CD14-positive monocyte (primary cell): ENCODE measurements at regions not wholly inside any gene's neighbourhood (a gene's known extent, or its start where the extent isn't known, plus 50 kb on each side); places are given as distances from the start of the nearest gene placed in this dataset.
"Not testable (repeated sequence)": the region's sequence is repeated elsewhere in the genome, so short reads cannot be mapped to it uniquely, and the experiment has no call there.

ENCODE experiments used
- DNase-seq, 3 donors: peaks; one replicate each; pipeline ENCODE4 v3.0.0-alpha.2; 2011 to 2022
- H2AFZ ChIP-seq: 2 replicates; pipeline ENCODE4 v1.6.0; 2012; ENCODE audit warnings: mild to moderate bottlenecking, low read depth, low read length, inconsistent platforms; ENCODE audit not compliant: insufficient read depth, poor library complexity, severe bottlenecking
- H3K27ac ChIP-seq, 2 donors: 1 replicate in 1 of 2; 2 replicates in 1 of 2; pipeline ENCODE4 v1.5.1; 2012 to 2013; ENCODE audit warnings: low read length in 2 of 2, control low read depth in 1 of 2, inconsistent platforms in 1 of 2, low read depth in 1 of 2, mild to moderate bottlenecking in 1 of 2
- H3K27me3 ChIP-seq, 2 donors: one replicate each; pipeline versions ENCODE4 v1.6.0 to v1.6.1; 2011 to 2013; ENCODE audit warnings: low read length in 2 of 2; ENCODE audit not compliant: control insufficient read depth in 2 of 2, insufficient read depth in 2 of 2
- H3K36me3 ChIP-seq, 2 donors: replicated peaks in 1 of 2; 1 replicate in 1 of 2; 2 replicates in 1 of 2; pipeline versions ENCODE4 v1.5.1 to v1.6.1; 2012 to 2013; ENCODE audit warnings: low read length in 2 of 2, control low read depth in 1 of 2, inconsistent platforms in 1 of 2, mild to moderate bottlenecking in 1 of 2; ENCODE audit not compliant: insufficient read depth in 2 of 2, control insufficient read depth in 1 of 2
- H3K4me1 ChIP-seq, 2 donors: 1 replicate in 1 of 2; 2 replicates in 1 of 2; pipeline versions ENCODE4 v1.5.1 to v1.6.1; 2012 to 2013; ENCODE audit warnings: low read length in 2 of 2, control low read depth in 1 of 2, inconsistent platforms in 1 of 2, mild to moderate bottlenecking in 1 of 2, moderate library complexity in 1 of 2; ENCODE audit not compliant: insufficient read depth in 2 of 2, control insufficient read depth in 1 of 2
- H3K4me2 ChIP-seq: replicated peaks from 2 replicates; pipeline ENCODE3; 2012; ENCODE audit warnings: low read length, moderate library complexity, mild to moderate bottlenecking; ENCODE audit not compliant: poor library complexity, severe bottlenecking; ENCODE audit errors: extremely low read depth
- H3K4me3 ChIP-seq, 3 experiments: fragments of 200-600 bp in 1 of 3; sonication (generic) in 1 of 3; replicated peaks in 1 of 3; 1 replicate in 2 of 3; 2 replicates in 1 of 3; pipeline ENCODE4 v1.5.1; 2011 to 2013; ENCODE audit warnings: low read length in 3 of 3, mild to moderate bottlenecking in 3 of 3, control low read depth in 2 of 3, low read depth in 2 of 3, inconsistent platforms in 1 of 3, moderate library complexity in 1 of 3
- H3K79me2 ChIP-seq: 2 replicates; pipeline ENCODE4 v1.6.0; 2012; ENCODE audit warnings: mild to moderate bottlenecking, control low read depth, inconsistent platforms, low read length, moderate library complexity; ENCODE audit not compliant: insufficient read depth
- H3K9ac ChIP-seq: 2 replicates; pipeline ENCODE4 v1.6.0; 2017; ENCODE audit warnings: low read length, mild to moderate bottlenecking; ENCODE audit not compliant: insufficient read depth, poor library complexity, severe bottlenecking
- H3K9me3 ChIP-seq, 2 donors: replicated peaks in 1 of 2; 1 replicate in 1 of 2; 2 replicates in 1 of 2; pipeline versions ENCODE4 v1.5.1 to v1.6.1; 2012 to 2013; ENCODE audit warnings: low read length in 2 of 2, control low read depth in 1 of 2; ENCODE audit not compliant: control insufficient read depth in 1 of 2, insufficient read depth in 1 of 2
- H4K20me1 ChIP-seq: 2 replicates; pipeline ENCODE4 v1.6.0; 2012; ENCODE audit warnings: mild to moderate bottlenecking, low read length, control low read depth, moderate library complexity; ENCODE audit not compliant: insufficient read depth
- H3K27ac Mint-ChIP-seq, 7 donors: one replicate each; pipeline ENCODE4 v1.8.0; 2020; ENCODE audit warnings: mild to moderate bottlenecking in 7 of 7, mixed read lengths in 7 of 7, moderate library complexity in 6 of 7, inconsistent platforms in 2 of 7
- H3K27me3 Mint-ChIP-seq, 3 donors: one replicate each; pipeline ENCODE4 v1.8.0; 2021 to 2022; ENCODE audit warnings: low read depth in 3 of 3, mild to moderate bottlenecking in 3 of 3, mixed read lengths in 3 of 3, moderate library complexity in 3 of 3, inconsistent platforms in 1 of 3
- H3K36me3 Mint-ChIP-seq, 2 donors: one replicate each; pipeline ENCODE4 v1.8.0; 2020; ENCODE audit warnings: mixed read lengths in 2 of 2, inconsistent platforms in 1 of 2, mild to moderate bottlenecking in 1 of 2
- H3K4me1 Mint-ChIP-seq: one replicate; pipeline ENCODE4 v1.8.0; 2020; ENCODE audit warnings: mild to moderate bottlenecking, mixed read lengths
- H3K4me3 Mint-ChIP-seq, 2 donors: one replicate each; pipeline ENCODE4 v1.8.0; 2020; ENCODE audit warnings: mild to moderate bottlenecking in 2 of 2, mixed read lengths in 2 of 2, moderate library complexity in 1 of 2
- H3K9me3 Mint-ChIP-seq, 7 donors: one replicate each; pipeline ENCODE4 v1.8.0; 2020 to 2022; ENCODE audit warnings: mixed read lengths in 7 of 7, mild to moderate bottlenecking in 6 of 7, moderate library complexity in 6 of 7, inconsistent platforms in 2 of 7
- CTCF ChIP-seq: fragments of 200-600 bp; IDR thresholded peaks from one replicate; pipeline ENCODE4 v1.8.0; 2022; ENCODE audit warnings: antibody characterized with exemption, mild to moderate bottlenecking
- WGBS: methylation state at CpG from one replicate; pipeline ENCODE4 v1.1.5; 2013; ENCODE audit warnings: missing lambda C conversion rate; ENCODE audit not compliant: insufficient coverage; 5-methylcytosine and 5-hydroxymethylcytosine counted together
- intact Hi-C, 2 donors: fragments of 100-400 bp; cut with micrococcal nuclease; formaldehyde crosslinking; loops; one replicate each; pipeline versions ENCODE4 v1.15.0 to v1.15.1; 2023

DNA sequence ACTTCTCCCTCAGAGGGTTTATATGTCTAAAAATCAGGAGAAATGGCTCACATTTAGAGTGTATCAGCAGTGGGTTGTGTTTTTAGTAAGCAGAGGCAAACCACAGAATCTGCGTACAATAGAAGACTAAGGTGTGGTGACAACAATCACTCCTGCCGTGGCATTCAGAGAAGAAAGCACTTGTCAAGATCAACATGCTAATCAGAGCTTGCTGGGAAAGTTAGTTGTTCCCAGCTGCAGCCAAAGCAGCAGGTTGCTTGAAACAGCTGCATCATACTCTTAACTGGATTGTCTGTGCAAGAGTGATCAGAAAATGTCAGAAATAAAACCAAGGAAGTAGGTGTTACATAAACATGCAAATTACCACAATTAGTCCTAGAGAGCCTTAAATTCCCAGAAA lies 616.4 kb downstream of the CDH8 start:
- Mint-ChIP-seq H3K4me3 (no peak overlapping the region), H3K4me1 (no peaks in the 10 kb centered on the region), H3K9me3 (peaks cover 0 to 5% (median 2%) of the 10 kb centered on the region in 7 donors), H3K27me3 (peaks cover 0 to 1% (median 1%) of the 10 kb centered on the region in 3 donors), H3K36me3 (no peaks in the 10 kb centered on the region), H3K27ac (no peak overlapping the region)
- no peak for TF ChIP-seq CTCF
- Histone ChIP-seq H4K20me1 (no peaks in the 10 kb centered on the region), H3K9me3 (no peaks in the 10 kb centered on the region), H3K27ac (no peak overlapping the region), H3K27me3 (no peaks in the 10 kb centered on the region), H3K4me3 (no peak overlapping the region), H2AFZ (no peak overlapping the region), H3K4me2 (no peak overlapping the region), H3K36me3 (no peaks in the 10 kb centered on the region), H3K4me1 (no peaks in the 10 kb centered on the region), H3K9ac (no peak overlapping the region), H3K79me2 (no peaks in the 10 kb centered on the region)
- no peak for DNase-seq
- WGBS = 73% methylated on average over 2 of the region's 2 CpGs
- intact Hi-C loops = no loop called here

GRCh38 chr16:61418802-61419201 lies 617.4 kb downstream of the CDH8 start:
- DNase-seq, H2AFZ ChIP-seq, H3K79me2 ChIP-seq, H3K36me3 ChIP-seq, H3K27ac Mint-ChIP-seq, H3K9me3 Mint-ChIP-seq, H3K4me2 ChIP-seq, H3K27me3 ChIP-seq, H3K9ac ChIP-seq, H3K9me3 ChIP-seq, H3K4me1 Mint-ChIP-seq, H3K4me1 ChIP-seq, H3K4me3 Mint-ChIP-seq, H4K20me1 ChIP-seq, H3K27me3 Mint-ChIP-seq, H3K36me3 Mint-ChIP-seq, H3K27ac ChIP-seq, intact Hi-C loops, H3K4me3 ChIP-seq: not testable (repeated sequence)
